ENCODE measurements at regions not wholly inside any gene's neighbourhood (a gene's known extent, or its start where the extent isn't known, plus 50 kb on each side); places are given as distances from the start of the nearest gene placed in this dataset.
A peak's percentile ranks its signal among the peaks of the same experiment; 100 is the strongest.

DNA sequence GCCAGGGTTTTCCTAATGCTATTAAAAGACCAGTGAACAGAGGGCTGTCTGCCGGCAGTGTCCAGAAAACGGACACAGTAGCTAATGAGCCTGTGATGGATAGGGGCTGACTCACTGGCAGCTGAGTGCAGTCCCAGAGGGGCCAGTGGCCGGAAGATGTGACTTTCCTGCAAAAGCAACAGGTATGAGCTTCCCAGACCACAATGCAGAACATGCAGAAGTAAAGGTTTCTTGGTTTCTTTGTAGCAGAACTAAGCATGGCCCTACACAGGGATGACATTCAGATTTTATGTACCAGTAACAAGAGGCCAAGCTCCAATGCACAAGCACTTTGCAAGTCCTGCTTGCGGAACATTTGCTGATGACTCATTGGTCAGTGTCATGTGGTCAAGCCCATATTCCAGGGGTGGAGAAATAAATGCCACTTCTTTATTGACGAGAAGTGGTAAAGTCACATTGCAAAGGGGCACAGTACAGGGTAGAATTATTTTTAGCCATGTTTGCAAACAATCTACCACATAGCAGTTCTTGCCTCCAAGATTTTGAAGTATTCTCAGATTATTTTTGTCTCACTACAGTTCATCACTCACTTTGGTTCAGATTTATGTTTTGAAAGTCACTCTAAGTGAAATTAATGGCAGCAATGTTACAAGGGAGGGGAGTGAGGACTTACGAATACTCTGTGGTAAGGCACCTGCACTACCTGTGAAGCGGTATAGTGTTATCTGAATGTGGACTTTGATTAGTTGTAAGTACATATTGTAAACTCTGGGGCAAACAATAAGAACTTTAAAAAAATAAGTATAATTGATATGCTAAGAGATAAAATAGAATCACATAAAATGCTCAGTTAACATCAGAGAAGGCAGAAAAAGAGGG is 263.3 kb downstream of the ABHD5 start:
- H3K36me3 ChIP-seq (ENCODE audit: control insufficient read depth, insufficient read depth, low read length), result no peaks in the 10 kb centered on the region; the same call in 1 of the 2 replicates
- ChIA-PET CTCF (no interaction called here), POLR2A (no interaction called here)
- in situ Hi-C loops (cut with HindIII; ENCODE audit: low pct_unique_long_range_greater_than_20kb, low sequenced_read_pairs), result no loop called here
- TF ChIP-seq, protein P1, sequence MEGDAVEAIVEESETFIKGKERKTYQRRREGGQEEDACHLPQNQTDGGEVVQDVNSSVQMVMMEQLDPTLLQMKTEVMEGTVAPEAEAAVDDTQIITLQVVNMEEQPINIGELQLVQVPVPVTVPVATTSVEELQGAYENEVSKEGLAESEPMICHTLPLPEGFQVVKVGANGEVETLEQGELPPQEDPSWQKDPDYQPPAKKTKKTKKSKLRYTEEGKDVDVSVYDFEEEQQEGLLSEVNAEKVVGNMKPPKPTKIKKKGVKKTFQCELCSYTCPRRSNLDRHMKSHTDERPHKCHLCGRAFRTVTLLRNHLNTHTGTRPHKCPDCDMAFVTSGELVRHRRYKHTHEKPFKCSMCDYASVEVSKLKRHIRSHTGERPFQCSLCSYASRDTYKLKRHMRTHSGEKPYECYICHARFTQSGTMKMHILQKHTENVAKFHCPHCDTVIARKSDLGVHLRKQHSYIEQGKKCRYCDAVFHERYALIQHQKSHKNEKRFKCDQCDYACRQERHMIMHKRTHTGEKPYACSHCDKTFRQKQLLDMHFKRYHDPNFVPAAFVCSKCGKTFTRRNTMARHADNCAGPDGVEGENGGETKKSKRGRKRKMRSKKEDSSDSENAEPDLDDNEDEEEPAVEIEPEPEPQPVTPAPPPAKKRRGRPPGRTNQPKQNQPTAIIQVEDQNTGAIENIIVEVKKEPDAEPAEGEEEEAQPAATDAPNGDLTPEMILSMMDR (IDR thresholded peaks at IDR 0.05), result no peak
- TF ChIP-seq POLR2AphosphoS5 (IDR thresholded peaks at IDR 0.05; ENCODE audit: low read depth, low read length) (no peak), SIN3A (IDR thresholded peaks at IDR 0.05; ENCODE audit: borderline replicate concordance, insufficient read depth, low read depth, low read length) (no peak), TCF7L2 (IDR thresholded peaks at IDR 0.05; ENCODE audit: low read depth, low read length) (no peak)
- TF ChIP-seq, protein P2, sequence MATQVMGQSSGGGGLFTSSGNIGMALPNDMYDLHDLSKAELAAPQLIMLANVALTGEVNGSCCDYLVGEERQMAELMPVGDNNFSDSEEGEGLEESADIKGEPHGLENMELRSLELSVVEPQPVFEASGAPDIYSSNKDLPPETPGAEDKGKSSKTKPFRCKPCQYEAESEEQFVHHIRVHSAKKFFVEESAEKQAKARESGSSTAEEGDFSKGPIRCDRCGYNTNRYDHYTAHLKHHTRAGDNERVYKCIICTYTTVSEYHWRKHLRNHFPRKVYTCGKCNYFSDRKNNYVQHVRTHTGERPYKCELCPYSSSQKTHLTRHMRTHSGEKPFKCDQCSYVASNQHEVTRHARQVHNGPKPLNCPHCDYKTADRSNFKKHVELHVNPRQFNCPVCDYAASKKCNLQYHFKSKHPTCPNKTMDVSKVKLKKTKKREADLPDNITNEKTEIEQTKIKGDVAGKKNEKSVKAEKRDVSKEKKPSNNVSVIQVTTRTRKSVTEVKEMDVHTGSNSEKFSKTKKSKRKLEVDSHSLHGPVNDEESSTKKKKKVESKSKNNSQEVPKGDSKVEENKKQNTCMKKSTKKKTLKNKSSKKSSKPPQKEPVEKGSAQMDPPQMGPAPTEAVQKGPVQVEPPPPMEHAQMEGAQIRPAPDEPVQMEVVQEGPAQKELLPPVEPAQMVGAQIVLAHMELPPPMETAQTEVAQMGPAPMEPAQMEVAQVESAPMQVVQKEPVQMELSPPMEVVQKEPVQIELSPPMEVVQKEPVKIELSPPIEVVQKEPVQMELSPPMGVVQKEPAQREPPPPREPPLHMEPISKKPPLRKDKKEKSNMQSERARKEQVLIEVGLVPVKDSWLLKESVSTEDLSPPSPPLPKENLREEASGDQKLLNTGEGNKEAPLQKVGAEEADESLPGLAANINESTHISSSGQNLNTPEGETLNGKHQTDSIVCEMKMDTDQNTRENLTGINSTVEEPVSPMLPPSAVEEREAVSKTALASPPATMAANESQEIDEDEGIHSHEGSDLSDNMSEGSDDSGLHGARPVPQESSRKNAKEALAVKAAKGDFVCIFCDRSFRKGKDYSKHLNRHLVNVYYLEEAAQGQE (IDR thresholded peaks at IDR 0.05; ENCODE audit: insufficient read depth in 1 of 2, low read depth in 2 of 2, low read length in 1 of 2), result no peak
- no peaks in the 10 kb centered on the region; the same call in 1 of the 2 replicates for H3K27me3 ChIP-seq (ENCODE audit: control insufficient read depth, insufficient read depth, low read length)
- no peak overlapping the region for H3K4me3 ChIP-seq (ENCODE audit: low read depth in 2 of 2, low read length in 2 of 2)
- BruUV-seq (replicated peaks), result no TSS peak
- H3K4me1 ChIP-seq (ENCODE audit: control insufficient read depth, insufficient read depth, low read length), result no peaks in the 10 kb centered on the region
- no peak overlapping the region for H3K27ac ChIP-seq (ENCODE audit: low read length)
- no peaks in the 10 kb centered on the region for H3K9me3 ChIP-seq (ENCODE audit: control insufficient read depth, insufficient read depth, low read depth, low read length)
- ATAC-seq, result no peak
- DNase-seq (ENCODE audit: low read depth, low spot score), result peak; percentile 61
- intact Hi-C loops (cut with micrococcal nuclease; ENCODE audit: unreplicated experiment), result no loop called here

DNA sequence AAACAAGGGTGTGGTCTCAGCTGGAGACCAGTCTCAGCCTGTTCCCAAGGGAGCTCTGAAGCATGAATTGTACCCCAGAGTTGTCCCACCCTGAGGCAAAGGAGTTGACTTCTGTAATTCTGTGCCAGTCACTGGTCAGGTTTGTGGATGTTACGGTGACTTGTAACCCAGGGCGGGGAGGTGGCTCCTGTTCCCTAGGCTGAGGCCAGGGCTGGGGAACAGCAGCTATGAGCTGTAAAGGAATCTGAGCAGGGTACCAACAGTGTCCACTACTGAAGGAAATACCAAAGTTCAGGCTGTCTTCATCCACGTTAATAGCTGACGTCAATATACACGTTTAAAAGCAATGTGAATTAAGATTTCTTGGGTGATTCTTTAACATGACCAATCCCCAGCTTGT is 266.2 kb downstream of the ABHD5 start:
- CTCF ChIA-PET, result no interaction called here
- DNase-seq (ENCODE audit: low read depth, low spot score), result no peak
- POLR2A ChIA-PET, result no interaction called here
- no TSS peak for BruUV-seq (replicated peaks)
- no peak overlapping the region for H3K27ac ChIP-seq (ENCODE audit: low read length)
- no peaks in the 10 kb centered on the region for H3K4me1 ChIP-seq (ENCODE audit: control insufficient read depth, insufficient read depth, low read length)
- in situ Hi-C loops (cut with HindIII; ENCODE audit: low pct_unique_long_range_greater_than_20kb, low sequenced_read_pairs) (no loop called here), intact Hi-C loops (cut with micrococcal nuclease; ENCODE audit: unreplicated experiment) (no loop called here)
- no peak overlapping the region for H3K4me3 ChIP-seq (ENCODE audit: low read depth in 2 of 2, low read length in 2 of 2)
- H3K9me3 ChIP-seq (ENCODE audit: control insufficient read depth, insufficient read depth, low read depth, low read length), result no peaks in the 10 kb centered on the region
- no peaks in the 10 kb centered on the region; the same call in 1 of the 2 replicates for H3K27me3 ChIP-seq (ENCODE audit: control insufficient read depth, insufficient read depth, low read length)
- TF ChIP-seq TCF7L2 (IDR thresholded peaks at IDR 0.05; ENCODE audit: low read depth, low read length), result no peak
- TF ChIP-seq SIN3A (IDR thresholded peaks at IDR 0.05; ENCODE audit: borderline replicate concordance, insufficient read depth, low read depth, low read length), result no peak
- TF ChIP-seq POLR2AphosphoS5 (IDR thresholded peaks at IDR 0.05; ENCODE audit: low read depth, low read length), result no peak
- TF ChIP-seq, protein P1 (IDR thresholded peaks at IDR 0.05), result no peak
- TF ChIP-seq, protein P2 (IDR thresholded peaks at IDR 0.05; ENCODE audit: insufficient read depth in 1 of 2, low read depth in 2 of 2, low read length in 1 of 2), result no peak
- no peaks in the 10 kb centered on the region; the same call in 1 of the 2 replicates for H3K36me3 ChIP-seq (ENCODE audit: control insufficient read depth, insufficient read depth, low read length)
- no peak for ATAC-seq

All from Panc1 (cell line).